DOHH2 (cell line): ENCODE measurements at regions not wholly inside any gene's neighbourhood (a gene's known extent, or its start where the extent isn't known, plus 50 kb on each side); places are given as distances from the start of the nearest gene placed in this dataset.

Experiments used
- H3F3A ChIP-seq: fragments of 200-600 bp; sonication (generic), shearing (Covaris generic); 2 replicates; pipeline ENCODE4 v1.6.0; 2016; ENCODE audit warnings: antibody characterized with exemption, mild to moderate bottlenecking; ENCODE audit not compliant: control insufficient read depth, insufficient read depth
- H3K27ac ChIP-seq: fragments of 200-600 bp; sonication (generic); 2 replicates; pipeline ENCODE4 v1.5.1; 2014; ENCODE audit warnings: low read depth, mild to moderate bottlenecking, low read length, moderate library complexity
- H3K27me3 ChIP-seq: fragments of 200-600 bp; sonication (generic); 2 replicates; pipeline ENCODE4 v1.6.1; 2014; ENCODE audit warnings: mild to moderate bottlenecking, low read length, mixed read lengths; ENCODE audit not compliant: control insufficient read depth
- H3K36me3 ChIP-seq: fragments of 200-600 bp; sonication (generic); 2 replicates; pipeline ENCODE4 v1.6.1; 2014; ENCODE audit warnings: mild to moderate bottlenecking, low read length, moderate library complexity, mixed read lengths; ENCODE audit not compliant: control insufficient read depth
- H3K4me1 ChIP-seq: fragments of 200-600 bp; sonication (generic); 2 replicates; pipeline ENCODE4 v1.6.1; 2014; ENCODE audit warnings: mild to moderate bottlenecking, low read length, mixed read lengths; ENCODE audit not compliant: control insufficient read depth
- H3K4me2 ChIP-seq: fragments of 200-600 bp; sonication (generic); 2 replicates; pipeline ENCODE4 v1.6.0; 2014; ENCODE audit warnings: mild to moderate bottlenecking, low read length, moderate library complexity
- H3K4me3 ChIP-seq: fragments of 200-600 bp; sonication (generic); 2 replicates; pipeline ENCODE4 v1.5.1; 2014; ENCODE audit warnings: mild to moderate bottlenecking, low read length, mixed read lengths
- H3K79me2 ChIP-seq: fragments of 200-600 bp; sonication (generic); 2 replicates; pipeline ENCODE4 v1.6.1; 2014; ENCODE audit warnings: mild to moderate bottlenecking, low read length, mixed read lengths; ENCODE audit not compliant: control insufficient read depth
- H3K9me2 ChIP-seq: fragments of 200-600 bp; sonication (generic); replicated peaks from 2 replicates; pipeline ENCODE4 v1.6.1; 2014; ENCODE audit warnings: mild to moderate bottlenecking, low read length, mixed read lengths; ENCODE audit not compliant: control insufficient read depth
- H3K9me3 ChIP-seq: fragments of 200-600 bp; sonication (generic); 2 replicates; pipeline ENCODE4 v1.6.1; 2014; ENCODE audit warnings: antibody characterized with exemption, low read length, mixed read lengths; ENCODE audit not compliant: control insufficient read depth, insufficient read depth
- H4K20me1 ChIP-seq: fragments of 200-600 bp; sonication (generic); 2 replicates; pipeline ENCODE4 v1.6.0; 2014; ENCODE audit warnings: low read depth, mild to moderate bottlenecking, antibody characterized with exemption, low read length, moderate library complexity; ENCODE audit not compliant: control insufficient read depth, insufficient read depth
- EZH2phosphoT487 ChIP-seq: fragments of 200-600 bp; sonication (generic); IDR thresholded peaks from 2 replicates; pipeline ENCODE4 v1.6.1; 2017; ENCODE audit warnings: borderline replicate concordance, mild to moderate bottlenecking, antibody characterized with exemption, low read length, moderate library complexity, mixed read lengths
- TF ChIP-seq, protein P1 (sequence below): fragments of 200-600 bp; sonication (generic); IDR thresholded peaks from one replicate; pipeline ENCODE4 v1.5.1; 2014; ENCODE audit warnings: antibody characterized with exemption, mild to moderate bottlenecking, low read depth, low read length; ENCODE audit not compliant: poor library complexity, severe bottlenecking

- no peak overlapping the region for H3K27ac ChIP-seq
- no peak overlapping the region for H3K4me2 ChIP-seq
- H3K36me3 ChIP-seq = peaks cover 15% of the 10 kb centered on the region
- peaks cover 4% of the 10 kb centered on the region; the same call in 1 of the 2 replicates for H3F3A ChIP-seq
- no peaks in the 10 kb centered on the region for H3K27me3 ChIP-seq
- H3K4me1 ChIP-seq = no peaks in the 10 kb centered on the region
- H4K20me1 ChIP-seq = no peaks in the 10 kb centered on the region
- no peak for TF ChIP-seq EZH2phosphoT487
- H3K9me3 ChIP-seq = no peaks in the 10 kb centered on the region
- H3K79me2 ChIP-seq = no peaks in the 10 kb centered on the region
- H3K9me2 ChIP-seq = no peaks in the 10 kb centered on the region
- H3K4me3 ChIP-seq = no peak overlapping the region
Measured at GRCh38 chr6:87817183-87817582, 115.2 kb upstream of the AKIRIN2 start.

GRCh38 chr6:87815449-87815848 lies 113.4 kb upstream of the AKIRIN2 start:
- Histone ChIP-seq H3F3A (no peaks in the 10 kb centered on the region), H3K9me2 (no peaks in the 10 kb centered on the region), H3K27ac (no peak overlapping the region), H3K79me2 (no peaks in the 10 kb centered on the region), H3K27me3 (no peaks in the 10 kb centered on the region), H3K9me3 (no peaks in the 10 kb centered on the region), H3K36me3 (peaks cover 20% of the 10 kb centered on the region), H3K4me3 (no peak overlapping the region), H4K20me1 (no peaks in the 10 kb centered on the region), H3K4me1 (no peaks in the 10 kb centered on the region), H3K4me2 (no peak overlapping the region)
- TF ChIP-seq, protein P1, sequence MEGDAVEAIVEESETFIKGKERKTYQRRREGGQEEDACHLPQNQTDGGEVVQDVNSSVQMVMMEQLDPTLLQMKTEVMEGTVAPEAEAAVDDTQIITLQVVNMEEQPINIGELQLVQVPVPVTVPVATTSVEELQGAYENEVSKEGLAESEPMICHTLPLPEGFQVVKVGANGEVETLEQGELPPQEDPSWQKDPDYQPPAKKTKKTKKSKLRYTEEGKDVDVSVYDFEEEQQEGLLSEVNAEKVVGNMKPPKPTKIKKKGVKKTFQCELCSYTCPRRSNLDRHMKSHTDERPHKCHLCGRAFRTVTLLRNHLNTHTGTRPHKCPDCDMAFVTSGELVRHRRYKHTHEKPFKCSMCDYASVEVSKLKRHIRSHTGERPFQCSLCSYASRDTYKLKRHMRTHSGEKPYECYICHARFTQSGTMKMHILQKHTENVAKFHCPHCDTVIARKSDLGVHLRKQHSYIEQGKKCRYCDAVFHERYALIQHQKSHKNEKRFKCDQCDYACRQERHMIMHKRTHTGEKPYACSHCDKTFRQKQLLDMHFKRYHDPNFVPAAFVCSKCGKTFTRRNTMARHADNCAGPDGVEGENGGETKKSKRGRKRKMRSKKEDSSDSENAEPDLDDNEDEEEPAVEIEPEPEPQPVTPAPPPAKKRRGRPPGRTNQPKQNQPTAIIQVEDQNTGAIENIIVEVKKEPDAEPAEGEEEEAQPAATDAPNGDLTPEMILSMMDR = no peak
- TF ChIP-seq EZH2phosphoT487 = no peak

DNA sequence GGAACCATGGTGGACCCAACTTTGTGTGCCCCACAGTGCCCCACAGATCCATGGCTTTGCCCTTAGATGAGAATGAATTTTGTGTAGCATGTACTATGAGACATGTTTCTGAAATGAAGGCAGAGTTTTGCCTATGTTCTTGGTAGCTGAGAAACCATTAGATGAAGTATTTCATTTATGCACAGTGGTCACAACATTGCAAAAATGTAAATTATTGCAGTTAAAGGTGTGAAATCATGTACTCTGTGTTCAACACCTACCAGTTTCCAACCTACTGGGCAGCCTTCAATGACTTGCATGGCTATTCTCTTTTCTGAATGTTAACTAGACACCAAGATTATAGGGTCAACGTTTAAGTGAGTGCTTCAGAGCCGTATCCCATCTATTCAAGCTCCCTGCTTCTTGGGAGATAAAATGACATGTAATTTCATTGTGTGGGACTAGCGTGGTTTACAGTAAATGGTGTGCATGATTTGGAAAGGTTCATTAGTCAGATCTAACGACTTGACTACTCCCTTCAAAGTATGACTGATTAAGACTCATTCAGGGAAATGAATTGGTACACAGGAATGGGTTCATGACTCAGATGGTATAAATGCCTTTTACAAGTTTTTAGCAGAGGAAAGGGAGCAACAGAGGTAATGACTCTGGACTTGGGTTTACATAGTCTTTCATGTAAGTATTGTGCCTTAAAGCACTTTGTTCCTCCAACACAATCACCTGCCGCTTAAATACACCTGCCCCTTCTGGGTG lies 106.1 kb upstream of the AKIRIN2 start:
- Histone ChIP-seq H3K4me2 (peak overlapping the region; percentile 86), H3K9me3 (no peaks in the 10 kb centered on the region), H3K27me3 (no peaks in the 10 kb centered on the region), H3K4me3 (peak overlapping the region; percentile 50), H3K79me2 (peaks cover 41% of the 10 kb centered on the region), H3F3A (peaks cover 21% of the 10 kb centered on the region), H3K36me3 (peaks cover 14% of the 10 kb centered on the region), H3K27ac (peak overlapping the region; percentile 95), H3K9me2 (no peaks in the 10 kb centered on the region), H3K4me1 (peaks cover 65% of the 10 kb centered on the region), H4K20me1 (no peaks in the 10 kb centered on the region)
- TF ChIP-seq EZH2phosphoT487 = no peak
- TF ChIP-seq, protein P1 = no peak

- H3K9me2 ChIP-seq = no peaks in the 10 kb centered on the region
- peak overlapping the region; percentile 50 for H3K4me3 ChIP-seq
- H3K36me3 ChIP-seq = peaks cover 14% of the 10 kb centered on the region
- TF ChIP-seq, protein P1 = no peak
- no peak for TF ChIP-seq EZH2phosphoT487
- peak overlapping the region; percentile 86 for H3K4me2 ChIP-seq
- no peaks in the 10 kb centered on the region for H3K9me3 ChIP-seq
- peaks cover 48% of the 10 kb centered on the region for H3K79me2 ChIP-seq
- H3K27ac ChIP-seq = peak overlapping the region; percentile 95
- peaks cover 72% of the 10 kb centered on the region for H3K4me1 ChIP-seq
- peaks cover 21% of the 10 kb centered on the region for H3F3A ChIP-seq
- no peaks in the 10 kb centered on the region for H3K27me3 ChIP-seq
- no peaks in the 10 kb centered on the region for H4K20me1 ChIP-seq
Measured at GRCh38 chr6:87807475-87807874, 105.4 kb upstream of the AKIRIN2 start.
